ENCODE measurements at regions not wholly inside any gene's neighbourhood (a gene's known extent, or its start where the extent isn't known, plus 50 kb on each side); places are given as distances from the start of the nearest gene placed in this dataset.

- no peak for DNase-seq
Measured at GRCh38 chr11:21839796-21840195, 353.1 kb upstream of the ANO5 start.

DNA sequence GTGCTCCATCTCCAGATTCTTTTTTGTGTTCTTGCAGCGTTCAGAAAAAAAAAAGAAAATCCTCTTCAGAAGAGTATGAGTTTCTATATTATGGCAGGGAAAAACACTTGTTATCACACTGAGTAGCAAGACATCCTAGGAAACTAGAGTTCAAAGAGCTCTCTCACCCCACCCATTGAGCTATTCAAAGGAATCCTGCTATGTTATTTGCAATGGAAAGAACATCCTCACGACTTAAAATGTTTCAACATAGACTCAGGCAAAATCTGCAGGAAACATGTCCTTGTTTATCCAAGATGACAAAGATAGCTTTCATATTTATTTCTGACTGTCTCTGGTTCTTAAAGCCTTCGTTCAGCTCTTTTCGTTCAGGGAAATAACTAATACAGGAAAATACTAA is 331.6 kb upstream of the ANO5 start:
- no peak for DNase-seq

GRCh38 chr11:21865541-21865940 is 327.3 kb upstream of the ANO5 start:
- DNase-seq, result no peak

DNA sequence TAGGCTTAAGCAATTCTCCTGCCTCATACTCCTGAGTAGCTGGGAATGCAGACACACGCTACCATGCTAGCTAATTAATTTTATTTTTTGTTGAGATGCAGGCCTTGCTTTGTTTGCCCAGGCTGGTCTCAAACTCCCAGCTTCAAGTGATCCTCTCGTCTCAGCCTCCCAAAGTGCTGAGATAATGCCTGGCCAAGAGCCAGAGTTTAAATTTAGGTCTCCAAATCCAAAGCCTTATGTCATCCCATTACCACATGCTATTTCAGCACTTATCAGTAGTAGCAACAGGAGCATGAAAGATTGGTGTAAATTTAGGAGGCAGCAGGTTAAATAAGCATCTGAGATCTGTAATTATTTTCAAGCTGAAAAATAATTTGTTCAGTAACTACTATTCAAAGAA is 326.1 kb upstream of the ANO5 start:
- DNase-seq, result peak; percentile 77

DNA sequence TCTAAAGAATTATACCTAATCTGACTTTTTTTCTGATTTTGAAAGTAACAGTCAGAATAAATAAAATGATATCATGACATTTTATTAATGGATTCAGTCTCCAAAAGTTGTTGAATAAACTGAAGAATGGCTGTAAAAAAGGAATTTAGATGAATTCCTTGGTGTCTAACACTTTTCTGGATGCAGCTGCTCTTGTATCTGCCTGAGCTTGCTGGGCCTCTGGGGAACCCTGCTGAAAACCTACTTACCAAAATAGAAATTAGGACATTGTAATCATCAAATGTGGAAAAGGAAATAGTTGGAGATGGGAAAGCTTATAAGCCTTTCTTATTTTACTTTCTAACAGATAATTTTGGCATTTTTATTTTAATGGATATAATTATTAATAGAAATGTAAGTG is 315.7 kb upstream of the ANO5 start:
- no peak for DNase-seq

DNA sequence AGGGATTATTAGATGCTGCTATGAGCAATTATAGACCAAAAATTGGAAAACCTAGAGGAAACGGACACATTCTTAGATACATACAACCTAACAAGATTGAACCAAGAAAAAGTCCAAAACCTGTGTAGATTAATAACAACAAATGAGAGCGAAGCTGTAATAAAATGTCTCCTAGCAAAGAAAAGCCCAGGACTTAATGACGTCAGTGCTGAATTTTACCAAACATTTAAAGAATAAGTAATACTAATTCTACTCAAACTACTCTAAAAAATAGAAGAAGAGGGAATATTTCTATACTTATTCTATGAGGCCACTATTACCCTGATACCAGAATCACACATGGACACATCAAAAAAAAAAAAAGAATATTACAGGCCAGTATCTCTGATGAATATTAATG is 309.5 kb upstream of the ANO5 start:
- DNase-seq, result no peak

GRCh38 chr11:21888814-21889213 is 304.1 kb upstream of the ANO5 start:
- DNase-seq, result no peak

- no peak for DNase-seq
Measured at GRCh38 chr11:21892736-21893564, 299.9 kb upstream of the ANO5 start.

DNA sequence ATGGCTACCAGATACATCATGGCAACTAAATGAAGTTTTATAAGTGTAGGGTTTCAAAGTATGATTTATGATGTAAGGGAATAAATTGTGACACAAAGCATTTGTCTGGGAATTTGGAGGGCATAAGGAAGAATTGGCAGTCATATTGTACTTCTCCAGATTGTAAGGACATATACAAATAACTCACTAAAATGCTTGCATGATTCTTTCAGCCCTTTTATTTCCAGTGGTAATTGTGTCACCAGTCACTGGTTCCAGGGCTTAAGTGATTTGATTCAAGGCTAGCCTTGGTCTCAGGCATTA is 299.4 kb upstream of the ANO5 start:
- DNase-seq, result peak; percentile 45

DNA sequence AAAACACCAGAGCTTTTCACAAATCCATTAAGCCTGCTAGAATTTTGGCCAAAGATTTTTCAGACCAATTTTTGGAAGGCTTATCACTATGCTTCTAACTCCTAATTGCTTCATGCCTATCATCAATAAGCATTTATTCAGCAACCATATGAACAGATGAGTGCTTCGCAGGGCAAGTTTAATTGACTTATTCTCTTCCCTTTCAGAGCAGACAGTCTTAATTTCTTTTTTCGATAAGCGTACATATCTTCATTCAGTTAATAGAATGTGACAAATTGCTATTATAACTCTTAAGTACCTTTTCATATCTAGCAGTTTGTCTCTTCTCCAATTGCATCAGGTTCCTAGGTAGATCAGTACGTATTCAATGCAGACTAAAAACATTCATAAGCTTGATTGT is 298.4 kb upstream of the ANO5 start:
- no peak for DNase-seq

DNA sequence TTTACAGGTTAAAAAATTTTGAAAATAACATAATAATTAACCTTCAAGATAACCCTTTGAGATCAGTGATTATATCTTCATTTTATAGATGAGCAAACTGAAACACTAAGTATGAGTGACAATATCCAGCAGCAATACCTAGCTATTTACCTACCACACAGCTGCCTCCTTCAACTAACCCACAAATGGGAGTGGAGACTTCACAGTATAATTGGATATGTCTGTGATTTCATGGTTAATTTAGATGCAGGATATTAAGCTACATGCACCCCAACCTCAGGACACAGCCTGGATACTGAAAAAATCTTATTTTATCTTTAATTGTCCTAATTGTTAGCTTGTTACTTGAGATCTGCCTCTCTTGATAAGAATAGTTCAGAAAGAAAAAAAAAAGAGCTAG is 297.2 kb upstream of the ANO5 start:
- DNase-seq, result no peak

GRCh38 chr11:21896216-21896615 is 296.7 kb upstream of the ANO5 start:
- no peak for DNase-seq

DNA sequence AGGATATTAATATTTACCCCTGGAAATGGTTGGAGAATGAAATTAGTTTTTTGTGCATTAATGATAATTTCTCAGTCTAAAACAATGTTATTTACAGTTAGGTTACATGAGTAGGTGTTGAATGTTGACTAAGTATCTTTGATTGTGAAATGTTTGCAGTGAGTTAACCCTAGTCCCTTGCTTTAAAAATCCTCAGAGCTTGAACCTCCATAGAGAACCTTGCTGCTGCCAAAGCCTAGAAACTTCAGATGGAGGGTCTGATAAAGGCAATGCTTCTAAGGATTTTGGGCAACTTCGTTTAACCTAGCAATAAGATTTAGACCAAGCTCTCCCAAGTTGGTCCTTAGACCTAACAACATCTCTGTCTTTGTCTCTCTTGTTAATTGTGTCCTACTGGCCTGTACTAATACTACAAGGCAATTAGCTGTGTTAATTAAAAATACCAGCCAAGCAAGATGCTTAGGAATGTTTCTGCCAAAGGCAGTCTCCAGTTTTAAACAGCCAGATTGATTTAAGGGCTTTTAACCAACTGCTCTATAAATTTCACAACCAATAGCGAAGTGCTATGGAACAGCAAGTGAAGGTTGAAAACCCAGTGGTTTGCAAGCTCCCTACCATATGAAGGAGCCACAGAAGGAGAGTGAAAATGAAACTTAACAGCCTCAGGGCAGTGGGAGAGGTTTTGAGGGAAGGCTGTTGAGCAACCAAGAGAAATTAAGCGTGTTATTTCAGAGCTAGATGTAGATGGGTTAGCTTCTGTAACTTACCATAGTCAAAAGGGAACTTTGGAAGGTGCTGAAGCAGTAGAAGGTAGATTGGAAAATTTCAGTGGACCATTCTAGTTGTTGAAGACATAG is 295.9 kb upstream of the ANO5 start:
- DNase-seq, result no peak

DNA sequence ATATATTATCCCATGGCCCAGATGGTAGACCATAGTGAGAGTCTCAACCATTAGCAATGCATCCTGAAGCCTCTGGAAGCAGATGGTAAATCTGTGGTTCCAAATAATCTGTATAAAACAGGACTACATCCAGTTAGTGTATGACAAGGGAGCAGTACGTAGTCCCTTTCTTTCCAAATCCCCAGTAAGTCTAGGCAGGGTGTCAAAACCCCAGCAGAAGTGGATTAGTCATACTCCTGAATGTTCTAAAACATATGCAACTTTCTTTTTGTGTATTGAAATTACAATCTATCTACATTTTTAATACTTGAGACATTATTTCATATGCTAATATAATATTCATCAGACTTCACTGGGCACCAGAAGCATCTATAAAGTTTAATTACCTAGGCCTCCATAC is 295.1 kb upstream of the ANO5 start:
- peak; percentile 68 for DNase-seq

- DNase-seq, result no peak
Measured at GRCh38 chr11:21908211-21908610, 284.7 kb upstream of the ANO5 start.

- DNase-seq, result no peak
Measured at GRCh38 chr11:21909145-21909544, 283.7 kb upstream of the ANO5 start.

- DNase-seq, result no peak
Measured at GRCh38 chr11:21911061-21911460, 281.8 kb upstream of the ANO5 start.

DNA sequence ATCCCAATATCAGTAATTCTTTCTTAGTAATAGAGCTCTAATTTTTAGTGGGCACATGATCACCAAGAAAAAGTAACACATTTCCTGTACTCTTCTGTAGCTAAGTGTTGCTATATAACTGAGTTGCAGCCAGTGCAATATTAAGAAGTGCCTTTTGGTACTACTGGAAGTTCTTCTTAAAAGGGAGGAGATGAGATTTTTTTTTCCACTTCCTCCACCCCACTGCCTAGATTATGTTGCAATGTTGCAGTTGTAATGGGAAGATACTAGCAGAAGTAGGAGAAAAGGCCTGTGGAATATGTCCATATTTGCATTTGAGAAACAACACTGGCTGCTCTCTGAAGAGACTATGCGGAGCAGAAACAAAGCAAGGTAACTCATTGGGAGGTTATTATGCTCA is 280.6 kb upstream of the ANO5 start:
- DNase-seq, result no peak

- DNase-seq, result no peak
Measured at GRCh38 chr11:21921151-21921550, 271.7 kb upstream of the ANO5 start.

- DNase-seq, result no peak
Measured at GRCh38 chr11:21924262-21924661, 268.6 kb upstream of the ANO5 start.

GRCh38 chr11:21927628-21928027 is 265.3 kb upstream of the ANO5 start:
- no peak for DNase-seq

GRCh38 chr11:21928847-21929246 is 264.0 kb upstream of the ANO5 start:
- no peak for DNase-seq

DNA sequence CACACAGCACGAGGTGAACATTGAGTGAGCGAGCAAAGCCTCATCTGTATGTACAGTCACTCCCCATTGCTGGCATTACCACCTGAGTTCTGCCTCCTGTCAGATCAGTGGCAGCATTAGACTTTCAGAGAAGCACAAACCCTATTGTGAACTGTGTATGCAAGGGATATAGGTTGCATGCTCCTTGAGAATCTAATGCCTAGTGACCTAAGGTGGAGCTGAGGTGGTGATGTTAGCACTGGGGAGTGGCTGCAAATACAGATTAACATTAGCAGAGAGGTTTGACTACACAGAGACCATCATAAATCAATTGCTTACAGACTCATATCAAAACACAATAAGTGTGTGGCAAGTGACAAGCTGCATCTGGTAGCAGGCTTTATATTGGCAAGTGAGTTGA is 262.5 kb upstream of the ANO5 start:
- no peak for DNase-seq

DNA sequence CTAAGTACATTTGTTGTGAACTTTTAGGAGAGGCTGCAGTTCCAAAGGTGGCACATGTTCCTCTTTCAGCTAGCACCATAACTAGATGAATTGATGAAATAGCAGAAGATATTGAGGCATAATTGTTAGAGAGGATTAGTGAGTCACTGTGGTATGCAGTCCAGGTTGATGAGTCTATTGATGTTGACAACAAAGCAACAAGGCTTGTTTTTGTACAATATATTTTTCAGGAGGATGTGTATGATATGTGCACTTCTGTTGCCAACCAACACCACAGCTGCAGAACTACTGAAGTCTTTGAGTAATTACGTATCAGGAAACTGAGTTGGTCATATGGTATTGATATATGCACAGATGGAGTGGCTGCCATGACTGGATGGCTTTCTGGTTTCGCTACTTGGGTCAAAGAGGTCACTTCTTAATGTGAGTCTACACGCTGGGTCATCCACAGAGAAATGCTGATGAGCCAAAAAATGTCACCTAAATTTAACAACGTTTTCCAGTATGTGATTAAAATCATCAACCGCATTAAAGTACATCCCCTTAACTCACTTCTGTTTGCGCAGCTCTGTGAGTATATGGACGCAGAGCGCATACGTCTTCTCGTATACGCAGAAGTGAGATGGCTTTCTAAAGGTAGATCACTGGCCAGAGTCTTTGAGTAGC is 261.3 kb upstream of the ANO5 start:
- DNase-seq, result no peak
